ENCODE measurements at regions not wholly inside any gene's neighbourhood (a gene's known extent, or its start where the extent isn't known, plus 50 kb on each side); places are given as distances from the start of the nearest gene placed in this dataset.

GRCh38 chr3:18618723-18619122 lies 193.6 kb upstream of the SATB1 start (continued):
- TF ChIP-seq CHD7 (IDR thresholded peaks at IDR 0.05; ENCODE audit: insufficient replicate concordance, low read length) (no peak), USF2 (IDR thresholded peaks at IDR 0.05; ENCODE audit: low read length) (no peak), TEAD4 (IDR thresholded peaks at IDR 0.05; ENCODE audit: low read depth, low read length) (no peak)

All from H1 (cell line).